ENCODE measurements at regions not wholly inside any gene's neighbourhood (a gene's known extent, or its start where the extent isn't known, plus 50 kb on each side); places are given as distances from the start of the nearest gene placed in this dataset.

DNA sequence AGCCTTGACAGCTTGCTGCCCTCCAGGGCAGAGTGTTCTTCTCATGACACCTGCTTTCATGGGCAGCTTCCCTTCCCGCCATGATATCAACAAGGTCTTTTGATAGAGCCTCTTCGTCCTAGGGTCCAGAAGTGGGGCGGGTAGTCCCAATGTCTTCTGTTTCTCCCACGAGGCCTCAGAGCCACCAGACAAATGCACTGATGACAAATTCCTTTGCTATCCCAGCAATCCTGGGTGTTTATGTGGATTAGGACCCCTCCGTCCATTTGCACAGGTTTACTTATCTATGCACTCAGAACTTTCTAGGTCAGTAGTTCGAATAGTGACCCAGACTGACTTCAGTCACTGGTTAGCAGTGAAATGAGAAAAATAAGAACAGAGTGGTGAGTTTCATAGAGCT is 52.6 kb upstream of the PRMT8 start:
- H3K9me3 Mint-ChIP-seq = no peaks in the 10 kb centered on the region
- no peak for DNase-seq
- peaks cover 10% of the 10 kb centered on the region for H3K27me3 Mint-ChIP-seq (ENCODE audit: low read depth)
- ATAC-seq (replicated peaks in 1 of 2) = no peak
- no peak overlapping the region for H3K27ac Mint-ChIP-seq
- no peaks in the 10 kb centered on the region for H3K36me3 Mint-ChIP-seq (ENCODE audit: insufficient read depth in 2 of 2)
- H3K4me3 Mint-ChIP-seq = no peak overlapping the region
- no peaks in the 10 kb centered on the region for H3K4me1 Mint-ChIP-seq (ENCODE audit: low read depth)
